OCI-LY7 (cell line): ENCODE measurements at regions not wholly inside any gene's neighbourhood (a gene's known extent, or its start where the extent isn't known, plus 50 kb on each side); places are given as distances from the start of the nearest gene placed in this dataset.

Source experiments
- EZH2phosphoT487 ChIP-seq: fragments of 200-600 bp; sonication (generic); IDR thresholded peaks from 2 replicates; pipeline ENCODE4 v1.6.1; 2018; ENCODE audit warnings: low read depth, borderline replicate concordance, mild to moderate bottlenecking, mixed run types, antibody characterized with exemption, low read length, moderate library complexity, mixed read lengths
- TF ChIP-seq, protein P1 (sequence below): fragments of 200-600 bp; sonication (generic); conservative IDR thresholded peaks from 2 replicates; pipeline ENCODE4 v1.5.1; 2014; ENCODE audit warnings: mild to moderate bottlenecking, antibody characterized with exemption, low read length, moderate library complexity, mixed read lengths

DNA sequence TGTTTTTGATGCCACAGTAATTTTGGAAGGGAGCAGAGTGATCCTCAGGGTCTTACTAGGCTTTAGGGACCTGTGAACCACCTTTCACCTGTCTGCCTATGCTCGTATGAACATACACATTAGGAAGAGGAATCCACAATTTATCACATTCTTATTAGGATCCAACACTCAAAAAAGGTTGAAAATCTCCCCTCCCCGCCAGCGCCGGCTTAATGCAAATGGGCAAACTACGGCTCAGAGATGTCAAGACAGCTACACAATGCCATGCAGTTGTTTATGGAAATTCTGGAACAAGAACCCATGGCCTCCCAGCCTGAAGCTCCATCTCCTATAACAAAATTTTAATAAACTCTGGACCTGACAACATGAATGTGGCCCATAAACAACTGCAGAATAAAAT, 375.9 kb upstream of the ACVR2A start:
- TF ChIP-seq, protein P1, sequence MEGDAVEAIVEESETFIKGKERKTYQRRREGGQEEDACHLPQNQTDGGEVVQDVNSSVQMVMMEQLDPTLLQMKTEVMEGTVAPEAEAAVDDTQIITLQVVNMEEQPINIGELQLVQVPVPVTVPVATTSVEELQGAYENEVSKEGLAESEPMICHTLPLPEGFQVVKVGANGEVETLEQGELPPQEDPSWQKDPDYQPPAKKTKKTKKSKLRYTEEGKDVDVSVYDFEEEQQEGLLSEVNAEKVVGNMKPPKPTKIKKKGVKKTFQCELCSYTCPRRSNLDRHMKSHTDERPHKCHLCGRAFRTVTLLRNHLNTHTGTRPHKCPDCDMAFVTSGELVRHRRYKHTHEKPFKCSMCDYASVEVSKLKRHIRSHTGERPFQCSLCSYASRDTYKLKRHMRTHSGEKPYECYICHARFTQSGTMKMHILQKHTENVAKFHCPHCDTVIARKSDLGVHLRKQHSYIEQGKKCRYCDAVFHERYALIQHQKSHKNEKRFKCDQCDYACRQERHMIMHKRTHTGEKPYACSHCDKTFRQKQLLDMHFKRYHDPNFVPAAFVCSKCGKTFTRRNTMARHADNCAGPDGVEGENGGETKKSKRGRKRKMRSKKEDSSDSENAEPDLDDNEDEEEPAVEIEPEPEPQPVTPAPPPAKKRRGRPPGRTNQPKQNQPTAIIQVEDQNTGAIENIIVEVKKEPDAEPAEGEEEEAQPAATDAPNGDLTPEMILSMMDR = no peak
- TF ChIP-seq EZH2phosphoT487 = no peak
